NCI-H1417 (cell line): ENCODE measurements at regions not wholly inside any gene's neighbourhood (a gene's known extent, or its start where the extent isn't known, plus 50 kb on each side); places are given as distances from the start of the nearest gene placed in this dataset.

Experiments used
- DNase-seq, 3 experiments: peaks; one replicate each; lab custom pipeline; 2025; lab: John Stamatoyannopoulos, UW

DNA sequence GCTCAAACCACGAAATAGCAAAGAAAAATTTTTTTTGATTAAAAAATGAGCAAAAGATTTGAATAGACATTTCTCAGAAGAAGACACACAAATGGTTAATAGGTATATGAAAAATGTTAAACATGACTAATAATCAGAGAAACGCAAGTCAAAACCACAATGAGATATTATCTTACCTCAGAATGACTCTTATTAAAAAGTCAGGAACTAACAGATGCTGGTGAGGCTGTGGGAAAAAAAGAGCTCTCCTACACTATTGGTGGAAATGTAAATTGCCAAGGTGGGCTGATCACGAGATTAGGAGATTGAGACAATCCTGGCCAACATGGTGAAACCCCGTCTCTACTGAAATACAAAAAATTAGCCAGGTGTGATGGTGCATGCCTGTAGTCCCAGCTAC lies 315.5 kb upstream of the FLRT2 start:
- no peak for DNase-seq

DNA sequence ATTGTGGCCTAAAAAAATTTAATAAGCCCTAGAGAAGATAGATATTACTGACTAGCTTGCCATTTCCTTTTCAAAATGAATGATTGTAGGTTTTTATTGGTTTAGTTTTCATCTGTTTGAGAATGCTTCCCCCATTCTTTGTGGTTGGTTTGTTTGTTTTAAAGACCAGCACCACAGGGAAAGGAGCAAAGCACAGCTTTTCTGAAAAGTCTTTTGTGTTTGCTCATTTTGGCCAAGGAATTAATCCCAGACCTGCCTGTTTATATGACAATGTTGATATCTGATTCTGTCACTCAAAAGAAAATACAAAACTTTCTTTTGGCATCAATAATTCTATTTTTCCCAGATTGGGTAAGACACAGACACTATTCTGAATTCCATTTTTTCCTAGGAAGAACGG lies 312.5 kb upstream of the FLRT2 start:
- DNase-seq, result peak in 1 of 3 experiments; percentile 15

DNA sequence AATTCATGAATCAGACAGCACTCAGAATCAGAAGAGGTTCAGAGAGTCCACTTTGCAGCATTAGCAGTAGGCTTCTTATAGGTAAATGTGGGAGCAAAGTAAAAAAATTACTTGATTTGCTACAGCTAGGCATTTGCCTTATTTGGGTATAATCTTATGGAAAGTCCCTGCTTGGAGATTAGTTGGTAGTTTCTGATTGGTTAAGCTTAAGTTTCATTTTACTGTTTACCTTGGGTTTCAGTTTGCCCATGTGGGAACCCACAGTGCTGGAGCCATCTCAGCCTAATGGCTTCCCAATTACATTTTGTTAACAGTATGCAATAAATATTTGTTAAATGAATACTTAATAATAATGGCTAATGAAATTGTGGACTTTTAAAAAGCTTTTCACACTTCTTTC lies 311.0 kb upstream of the FLRT2 start:
- no peak for DNase-seq

DNA sequence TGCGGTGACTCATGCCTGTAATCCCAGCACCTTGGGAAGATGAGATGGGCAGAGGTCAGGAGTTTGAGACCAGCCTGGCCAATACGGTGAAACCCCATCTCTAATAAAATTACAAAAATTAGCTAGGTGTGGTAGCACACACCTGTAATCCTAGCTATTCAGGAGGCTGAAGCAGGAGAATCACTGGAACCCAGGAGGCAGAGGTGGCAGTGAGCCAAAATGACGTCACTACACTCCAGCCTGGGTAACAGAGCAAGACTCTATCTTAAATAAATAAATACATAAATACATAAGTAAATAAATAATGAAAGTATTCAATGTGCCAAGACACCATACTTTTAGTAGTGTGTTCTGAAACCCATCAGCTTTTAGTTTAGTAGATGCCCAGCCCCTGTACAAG lies 308.1 kb upstream of the FLRT2 start:
- peak in 1 of 3 experiments; percentile 11 for DNase-seq

DNA sequence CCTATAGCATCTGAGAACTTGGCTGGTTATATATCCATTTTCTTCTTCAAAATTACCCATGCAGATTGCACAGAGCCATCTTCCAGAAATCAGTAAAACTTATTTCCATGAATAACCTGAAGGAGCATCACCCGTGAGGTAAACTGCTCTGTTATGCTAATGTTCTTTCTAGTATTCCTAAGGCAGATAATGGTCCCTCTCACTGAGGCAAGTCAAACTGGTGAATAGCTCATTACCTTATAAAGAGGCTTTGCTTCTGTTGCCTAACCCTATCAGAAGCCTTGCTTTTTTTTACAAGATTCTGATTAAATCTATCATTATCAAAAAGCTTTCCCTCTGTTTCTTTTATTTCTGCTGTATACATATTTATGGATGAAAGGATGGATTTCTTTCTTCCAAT lies 307.6 kb upstream of the FLRT2 start:
- no peak for DNase-seq

DNA sequence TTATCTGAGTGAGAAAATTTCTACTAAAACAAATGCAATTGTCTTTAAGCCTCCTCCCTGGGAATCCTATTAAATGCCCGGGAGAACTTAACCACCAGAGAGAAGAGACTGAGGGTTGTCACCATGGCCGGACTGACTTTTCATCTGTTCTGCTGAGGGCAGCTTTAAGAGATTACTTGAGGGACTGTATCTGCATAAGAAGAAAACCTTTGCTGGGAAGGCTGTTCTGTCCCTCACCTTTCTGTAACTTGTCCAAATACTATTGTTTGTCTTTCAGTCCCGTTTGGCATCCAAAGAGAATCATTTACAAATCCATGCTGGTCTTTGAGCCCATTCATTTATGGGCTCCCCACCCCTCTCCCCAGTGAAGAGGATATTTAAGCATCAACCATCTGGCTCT lies 306.3 kb upstream of the FLRT2 start:
- DNase-seq, result no peak

DNA sequence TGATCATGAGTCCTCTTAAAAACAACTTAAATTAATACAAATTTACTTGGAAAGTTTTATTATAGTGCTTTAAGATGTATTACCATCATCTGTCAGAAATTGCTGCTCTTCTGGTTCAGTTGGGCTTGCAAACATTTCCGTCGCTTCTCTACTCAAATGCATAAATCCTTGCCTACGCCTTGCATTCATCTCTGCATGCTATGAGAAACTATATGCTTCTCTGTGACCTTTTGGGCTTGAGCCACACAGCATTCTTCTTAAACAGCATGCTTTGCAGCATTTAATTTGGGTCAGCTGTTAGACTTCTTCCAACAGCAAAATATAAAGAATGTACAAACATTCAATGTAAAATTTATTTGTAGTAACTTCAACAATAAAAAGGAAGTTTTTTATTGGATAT lies 305.7 kb upstream of the FLRT2 start:
- no peak for DNase-seq

DNA sequence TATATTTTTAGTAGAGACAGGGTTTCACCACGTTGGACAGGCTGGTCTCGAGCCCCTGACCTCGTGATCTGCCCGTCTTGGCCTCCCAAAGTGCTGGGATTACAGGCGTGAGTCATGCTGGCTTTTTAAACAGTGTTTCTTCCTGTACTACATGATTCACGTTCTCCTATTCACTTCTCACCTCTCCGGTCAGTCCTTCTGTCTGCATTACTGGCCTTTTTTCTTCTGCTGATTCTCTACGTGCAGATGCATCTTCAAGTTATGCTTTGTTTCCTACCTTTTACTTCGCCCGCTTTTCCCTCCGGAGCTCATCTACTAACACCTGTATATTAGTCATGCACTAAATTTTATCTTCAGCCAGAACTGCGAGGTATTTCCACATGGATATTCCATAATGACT lies 296.2 kb upstream of the FLRT2 start:
- DNase-seq, result no peak

DNA sequence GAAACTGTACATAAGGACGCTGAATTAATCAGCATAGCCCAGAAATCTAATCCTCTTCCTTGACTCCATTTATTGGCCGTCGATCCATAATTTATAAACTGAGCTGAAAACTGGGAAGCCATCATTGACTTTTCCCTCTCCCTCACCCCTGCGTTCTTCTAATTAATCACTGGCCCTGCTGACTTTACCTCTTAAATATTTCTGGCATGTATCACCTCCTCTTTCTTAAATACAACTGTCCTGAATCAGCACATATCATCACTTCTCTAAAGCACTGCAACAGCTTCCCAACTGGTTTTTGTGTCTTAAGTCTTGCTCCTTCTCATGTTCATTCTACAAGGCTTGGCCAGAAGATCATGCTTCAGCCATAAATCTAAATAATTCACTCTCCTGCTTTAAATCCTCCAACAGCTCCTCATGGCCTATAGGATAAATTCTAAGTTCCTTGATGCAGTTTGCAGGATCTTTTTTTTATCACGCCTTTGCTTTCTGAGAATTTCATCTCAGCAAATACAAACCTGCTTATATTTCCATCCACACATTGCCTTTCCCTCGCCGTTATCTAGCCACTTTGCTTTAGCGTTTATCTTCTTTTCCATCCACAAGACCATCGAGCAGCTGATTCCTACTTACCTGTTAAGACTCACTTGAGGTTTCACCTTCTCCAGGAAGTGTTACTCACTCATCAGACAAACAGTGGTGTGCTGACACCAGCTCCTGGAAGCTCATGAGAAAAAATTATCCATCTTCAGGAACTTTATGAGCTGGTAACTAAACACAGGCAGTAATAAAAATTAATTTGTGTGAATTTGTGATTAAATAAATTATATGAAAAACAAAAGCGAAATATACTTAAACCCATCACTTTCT lies 295.6 kb upstream of the FLRT2 start:
- no peak for DNase-seq

DNA sequence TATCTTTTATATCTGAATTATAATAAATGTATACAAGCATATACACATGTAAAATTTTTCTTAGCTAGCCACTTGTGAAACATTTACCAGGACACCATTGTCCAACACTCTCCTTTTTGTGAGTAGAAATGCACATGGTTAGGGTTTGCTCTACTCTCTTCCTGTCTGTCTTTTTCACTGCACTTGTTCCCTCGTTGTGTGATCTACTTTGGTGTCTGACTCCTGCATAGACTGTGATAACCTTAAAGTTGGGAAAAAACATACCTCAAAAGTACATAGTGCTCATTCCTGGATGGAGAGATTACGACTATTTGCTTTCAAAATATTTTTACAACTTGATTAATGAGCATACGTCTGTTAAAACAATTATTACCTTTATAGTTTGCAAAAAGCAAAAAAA lies 294.1 kb upstream of the FLRT2 start:
- no peak for DNase-seq

DNA sequence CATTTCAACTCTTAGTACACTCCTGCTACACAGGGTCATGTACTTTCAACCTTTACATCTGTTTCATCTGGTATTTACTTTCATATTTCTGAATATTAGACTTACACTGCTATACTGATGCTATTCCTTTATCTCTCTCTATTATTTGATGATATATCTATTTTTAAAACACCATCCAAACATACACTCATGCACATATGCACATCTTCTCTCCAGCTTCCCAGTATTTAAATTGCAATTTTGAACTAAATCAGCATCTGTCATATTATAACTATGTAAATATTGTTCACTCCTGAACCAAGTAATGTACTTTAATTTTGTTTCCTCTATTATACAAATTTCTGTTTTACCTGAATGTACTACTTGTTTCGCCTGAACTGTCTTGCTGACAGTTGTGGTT lies 293.6 kb upstream of the FLRT2 start:
- DNase-seq, result no peak

DNA sequence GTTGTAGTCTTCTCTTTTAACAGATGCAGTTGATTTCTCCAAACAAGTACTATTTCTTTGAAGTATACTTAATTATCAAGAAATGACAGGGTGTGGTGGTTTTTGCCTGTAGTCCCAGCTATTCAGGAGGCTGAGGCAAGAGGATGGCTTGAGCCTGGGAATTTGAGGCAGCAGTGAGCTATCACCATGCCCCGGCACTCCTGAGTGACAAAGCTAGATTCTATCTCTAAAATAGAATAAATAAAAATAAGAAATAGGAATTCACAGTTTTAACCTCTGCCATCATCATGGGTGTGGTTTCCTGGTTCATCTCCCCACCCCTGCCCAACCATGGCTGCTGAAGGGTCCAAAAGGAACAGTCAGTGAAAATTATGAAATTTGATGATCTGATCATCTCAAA lies 290.2 kb upstream of the FLRT2 start:
- DNase-seq, result no peak

DNA sequence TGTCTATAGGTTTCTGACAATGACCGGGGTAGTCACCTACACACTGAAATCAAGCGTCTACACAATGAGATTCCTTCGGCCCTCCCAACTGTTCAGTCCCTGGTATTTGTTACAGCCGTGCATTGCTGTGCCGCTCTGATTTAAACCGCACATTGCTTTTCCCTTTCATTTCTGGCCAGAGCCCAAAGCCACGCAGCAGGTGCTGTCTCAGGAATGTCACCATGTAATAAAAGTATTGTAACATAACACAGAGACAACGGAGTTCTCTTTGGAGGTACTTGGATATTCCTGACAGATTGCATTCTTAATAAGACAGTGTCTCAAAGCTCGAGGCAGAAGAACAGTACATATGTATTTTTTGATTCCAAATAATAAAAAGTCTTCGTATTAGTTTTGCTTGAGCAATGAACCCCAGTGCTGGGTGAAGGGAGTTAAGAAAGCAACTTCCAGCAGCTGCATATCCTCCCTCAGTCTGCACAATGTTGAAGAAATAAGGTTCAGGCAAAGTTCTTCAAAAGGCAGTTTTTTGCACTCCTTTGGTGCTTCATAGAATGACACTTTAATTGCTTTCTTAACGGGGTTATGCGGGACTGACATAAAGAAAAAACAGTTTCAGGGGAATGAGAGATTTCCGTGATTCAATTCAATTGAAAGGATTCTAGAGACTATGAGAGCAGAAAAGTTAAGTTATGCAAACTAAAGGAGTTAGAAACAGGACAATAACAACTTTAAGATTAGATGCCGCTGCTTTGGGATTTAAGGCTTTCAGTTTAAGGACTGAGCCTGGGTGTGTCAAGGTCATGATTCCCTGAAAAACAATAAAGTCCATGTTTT lies 288.7 kb upstream of the FLRT2 start:
- DNase-seq, result peak in 1 of 3 experiments; percentile 9

DNA sequence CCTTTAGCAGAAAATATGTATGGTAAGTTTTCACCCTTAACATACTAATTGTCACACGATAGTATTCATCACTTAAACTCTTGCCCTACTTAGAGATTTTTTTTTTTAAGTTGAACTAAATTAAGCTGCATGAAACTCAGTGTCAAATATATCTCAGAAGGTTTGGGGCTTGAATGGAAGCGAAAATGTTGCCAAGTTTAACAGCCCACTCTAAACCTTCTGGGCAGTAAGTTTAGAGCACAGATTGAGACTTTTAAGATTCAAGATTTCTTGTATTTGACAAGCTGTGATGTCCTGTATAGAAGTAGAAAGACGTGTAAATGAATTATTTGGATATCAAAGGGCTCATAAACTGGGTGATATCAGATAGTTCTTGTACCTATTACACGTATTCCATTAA lies 287.3 kb upstream of the FLRT2 start:
- no peak for DNase-seq

DNA sequence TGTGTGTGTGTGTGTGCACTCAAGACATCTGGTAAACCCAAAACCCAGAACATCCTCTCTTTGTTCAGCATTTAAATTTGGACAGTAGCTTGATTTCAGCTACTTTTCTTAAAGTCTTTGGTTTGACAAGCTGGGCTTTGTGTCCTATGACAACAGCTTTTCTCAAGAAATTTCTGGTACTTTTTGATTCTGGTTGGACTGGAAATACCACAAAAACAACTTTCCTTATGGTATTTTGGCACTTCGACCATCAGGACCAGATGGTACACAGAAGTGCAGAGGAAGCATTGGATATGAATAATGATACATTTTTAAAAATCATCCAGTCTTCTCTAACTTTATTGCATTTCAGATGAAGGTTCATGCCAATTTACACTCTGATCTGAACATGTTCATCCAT lies 286.6 kb upstream of the FLRT2 start:
- DNase-seq, result no peak

DNA sequence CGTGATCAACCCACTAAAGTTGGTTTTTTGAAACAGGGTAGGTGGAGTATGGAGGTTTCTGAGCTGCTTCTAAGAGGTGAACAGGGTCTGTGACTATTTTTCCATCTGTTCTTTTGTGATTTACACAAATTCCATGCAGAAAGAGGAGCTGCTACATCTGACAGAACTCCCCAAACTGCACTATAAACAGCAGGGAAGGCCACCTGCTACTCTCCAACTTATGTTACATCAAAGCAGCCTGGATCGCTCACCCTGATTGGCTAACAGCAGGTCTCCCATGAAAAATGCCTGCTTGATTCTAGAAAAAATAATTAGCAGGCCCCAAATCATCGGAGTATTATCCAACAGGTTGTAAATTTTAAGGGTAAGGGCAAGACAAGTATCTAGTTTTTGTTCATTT lies 282.9 kb upstream of the FLRT2 start:
- peak in 2 of 3 experiments; percentile 8 to 47 for DNase-seq

DNA sequence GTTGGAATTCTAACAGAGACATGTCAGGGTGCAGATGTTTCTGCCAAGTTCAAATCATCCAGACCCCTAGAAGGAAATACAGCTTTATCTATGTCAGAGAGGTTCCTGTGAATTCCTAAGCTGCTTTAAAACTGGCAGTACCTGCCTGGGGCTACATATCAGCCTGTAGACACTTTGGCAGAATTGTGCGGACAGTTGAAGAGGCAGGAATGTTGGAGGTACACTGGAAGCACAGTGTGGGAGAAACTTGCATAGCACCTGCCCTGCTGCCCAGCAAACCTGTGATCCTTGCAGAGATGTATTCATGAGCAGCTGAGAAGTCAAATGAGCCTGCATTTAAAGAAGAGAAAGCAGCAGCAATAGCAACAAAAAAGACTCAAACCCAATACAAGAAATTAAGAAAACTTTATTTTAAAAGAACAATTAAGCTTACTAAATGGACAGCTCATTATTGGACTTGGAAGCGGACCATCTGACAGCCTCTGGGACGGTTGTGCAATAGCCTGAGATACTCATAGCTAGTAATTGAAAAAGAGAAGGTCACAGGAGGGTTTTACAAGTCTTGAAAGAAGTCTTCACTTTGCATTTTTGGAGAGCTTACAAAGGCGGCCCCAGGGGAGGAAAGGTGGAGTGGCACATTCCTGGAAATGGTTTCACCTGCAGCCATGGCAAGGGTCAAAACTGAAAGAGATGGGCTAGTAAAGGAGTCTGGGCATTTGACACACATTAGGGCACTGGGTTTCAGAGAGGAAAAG lies 280.9 kb upstream of the FLRT2 start:
- DNase-seq, result no peak

DNA sequence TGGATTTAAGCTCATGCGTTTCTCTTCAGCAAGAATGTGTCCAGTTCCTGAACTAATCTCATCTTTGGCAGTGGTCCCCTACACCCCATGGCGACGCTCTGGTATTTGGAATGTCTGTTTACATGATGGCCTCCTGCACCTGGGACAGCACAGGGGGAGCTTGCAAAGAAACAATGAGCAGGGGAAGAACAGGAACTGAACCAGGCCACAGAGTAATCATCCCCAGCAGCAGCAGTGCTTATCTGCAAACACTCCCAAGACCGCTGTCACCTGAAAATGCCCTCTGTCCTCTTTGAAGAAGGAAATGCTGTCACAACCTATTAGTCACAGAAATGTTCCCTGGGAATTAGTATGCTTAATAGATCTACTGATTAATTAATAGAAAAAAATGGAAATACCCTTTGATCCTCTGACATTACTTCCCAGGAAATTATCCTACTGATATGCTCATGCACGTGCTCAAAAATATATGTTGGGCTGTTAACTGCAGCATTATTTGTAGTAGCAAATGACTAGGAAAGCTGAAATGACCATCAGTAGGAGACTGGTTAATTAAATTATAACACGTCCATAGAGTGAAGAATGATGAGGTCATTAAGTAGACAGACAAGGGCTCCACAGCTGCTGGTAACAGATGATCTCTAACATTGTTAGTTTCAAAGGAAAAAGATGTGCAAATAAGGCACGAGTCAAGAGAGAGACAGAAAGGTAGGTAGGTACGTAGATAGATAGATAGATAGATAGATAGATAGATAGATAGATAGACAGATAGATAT lies 279.3 kb upstream of the FLRT2 start:
- DNase-seq, result peak in 2 of 3 experiments; percentile 55 to 85

DNA sequence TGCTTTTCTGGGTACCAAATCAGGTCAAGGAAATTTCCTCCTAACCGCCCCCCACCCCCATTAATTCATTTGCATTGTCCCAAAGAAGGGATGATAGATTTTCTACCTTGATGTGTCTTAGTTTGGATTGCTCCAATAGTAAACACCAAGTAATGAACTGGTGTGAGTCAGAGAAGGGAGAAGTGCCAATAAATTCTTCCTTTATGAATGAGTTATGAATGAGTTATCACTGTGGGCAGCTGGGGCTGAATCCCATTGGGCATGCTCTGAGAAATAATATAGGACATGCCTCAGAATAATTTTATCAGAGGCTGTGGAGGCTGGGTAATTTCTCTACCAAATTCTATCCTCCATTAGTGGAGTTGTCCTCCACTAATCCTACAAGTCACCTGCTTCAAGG lies 277.9 kb upstream of the FLRT2 start:
- no peak for DNase-seq

DNA sequence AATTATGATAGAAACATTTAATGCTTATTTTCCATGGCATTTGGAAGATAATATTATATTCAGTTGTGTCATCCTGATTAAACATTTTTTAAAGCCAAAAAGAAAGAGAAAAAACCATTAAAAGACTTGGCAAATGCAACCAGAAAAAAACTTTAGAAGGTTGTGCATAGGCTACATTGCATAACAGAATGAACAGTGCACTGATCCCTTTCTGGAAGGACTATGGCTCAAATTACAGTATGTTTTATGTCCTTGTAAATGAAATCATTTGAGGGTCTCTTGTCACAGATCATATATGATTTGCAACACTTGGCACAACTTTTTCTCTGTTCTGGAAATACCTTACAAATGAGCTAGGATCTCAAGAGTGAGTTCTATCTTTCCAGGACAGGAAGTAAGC lies 275.2 kb upstream of the FLRT2 start:
- DNase-seq, result no peak

DNA sequence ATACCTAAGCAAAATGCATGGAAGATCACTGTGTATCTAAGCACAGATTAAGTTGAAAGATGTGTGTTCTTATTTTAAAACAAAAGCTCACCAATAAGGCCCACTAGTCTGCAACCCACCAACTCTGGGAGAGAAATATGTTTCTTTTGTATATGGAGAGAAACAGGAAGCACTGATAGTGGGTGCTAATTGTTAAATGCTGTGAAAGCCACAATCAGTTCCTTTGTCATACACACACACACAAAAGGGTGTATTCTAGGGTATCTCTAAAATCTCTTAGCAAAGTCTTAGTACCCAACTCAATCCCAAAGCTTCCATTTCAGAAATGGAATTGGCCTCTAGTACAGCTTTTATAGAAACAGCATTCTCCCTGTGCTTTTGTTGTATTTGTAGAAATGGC lies 272.7 kb upstream of the FLRT2 start:
- DNase-seq, result no peak
